OCI-LY1 (cell line): ENCODE measurements at regions not wholly inside any gene's neighbourhood (a gene's known extent, or its start where the extent isn't known, plus 50 kb on each side); places are given as distances from the start of the nearest gene placed in this dataset.
"Not testable (repeated sequence)": the region's sequence is repeated elsewhere in the genome, so short reads cannot be mapped to it uniquely, and the experiment has no call there.

Experiments
- H2AFZ ChIP-seq: fragments of 200-600 bp; sonication (generic), shearing (Covaris generic); 2 replicates; pipeline ENCODE4 v1.6.0; 2014; ENCODE audit warnings: antibody characterized with exemption, mild to moderate bottlenecking, low read length
- H3F3A ChIP-seq: fragments of 200-600 bp; sonication (generic), shearing (Covaris generic); 2 replicates; pipeline ENCODE4 v1.6.0; 2014; ENCODE audit warnings: mild to moderate bottlenecking, antibody characterized with exemption, low read length, moderate library complexity; ENCODE audit not compliant: insufficient read depth
- H3K27ac ChIP-seq: fragments of 200-600 bp; sonication (generic); 2 replicates; pipeline ENCODE4 v1.5.1; 2014; ENCODE audit warnings: low read length, mixed run types, mild to moderate bottlenecking, low read depth; ENCODE audit not compliant: poor library complexity, severe bottlenecking
- H3K27me3 ChIP-seq: fragments of 200-600 bp; sonication (generic); 2 replicates; pipeline ENCODE4 v1.6.0; 2014; ENCODE audit warnings: antibody characterized with exemption, mild to moderate bottlenecking, low read length, moderate library complexity; ENCODE audit not compliant: insufficient read depth
- H3K36me3 ChIP-seq: fragments of 200-600 bp; sonication (generic); 2 replicates; pipeline ENCODE4 v1.6.1; 2014; ENCODE audit warnings: mild to moderate bottlenecking, antibody characterized with exemption, low read length, moderate library complexity, mixed read lengths; ENCODE audit not compliant: insufficient read depth
- H3K4me1 ChIP-seq: fragments of 200-600 bp; sonication (generic); 2 replicates; pipeline ENCODE4 v1.5.1; 2014; ENCODE audit warnings: mild to moderate bottlenecking, low read length, moderate library complexity; ENCODE audit not compliant: insufficient read depth, severe bottlenecking
- H3K4me2 ChIP-seq: fragments of 200-600 bp; sonication (generic), shearing (Covaris generic); 2 replicates; pipeline ENCODE4 v1.6.1; 2014; ENCODE audit warnings: low read length
- H3K4me3 ChIP-seq: fragments of 200-600 bp; sonication (generic); 2 replicates; pipeline ENCODE4 v1.5.1; 2014; ENCODE audit warnings: low read length, low read depth, mild to moderate bottlenecking, mixed read lengths; ENCODE audit not compliant: poor library complexity, severe bottlenecking
- H3K79me2 ChIP-seq: fragments of 200-600 bp; shearing (Covaris generic); 2 replicates; pipeline ENCODE4 v1.6.1; 2016; ENCODE audit warnings: mixed run types, low read length, mixed read lengths; ENCODE audit not compliant: insufficient read depth
- H3K9ac ChIP-seq: fragments of 200-600 bp; sonication (generic), shearing (Covaris generic); 2 replicates; pipeline ENCODE4 v1.6.1; 2014; ENCODE audit warnings: mild to moderate bottlenecking, low read length, mixed read lengths
- H3K9me2 ChIP-seq: fragments of 200-600 bp; sonication (generic), shearing (Covaris generic); 2 replicates; pipeline ENCODE4 v1.6.1; 2014; ENCODE audit warnings: low read depth, mild to moderate bottlenecking, low read length, mixed read lengths
- H3K9me3 ChIP-seq: fragments of 200-600 bp; shearing (Covaris generic); 2 replicates; pipeline ENCODE4 v1.6.1; 2014; ENCODE audit warnings: low read length, mixed read lengths
- H4K20me1 ChIP-seq: fragments of 200-600 bp; sonication (generic), shearing (Covaris generic); 2 replicates; pipeline ENCODE4 v1.6.0; 2016; ENCODE audit warnings: mild to moderate bottlenecking, low read length; ENCODE audit not compliant: insufficient read depth
- CTCF ChIP-seq: fragments of 200-600 bp; sonication (generic), shearing (Covaris generic); IDR thresholded peaks from 2 replicates; pipeline ENCODE4 v1.5.1; 2017; ENCODE audit warnings: mild to moderate bottlenecking, antibody characterized with exemption, low read length, moderate library complexity, mixed read lengths
- EZH2 ChIP-seq: fragments of 200-600 bp; sonication (generic), shearing (Covaris generic); IDR thresholded peaks from 2 replicates; pipeline ENCODE4 v1.8.0; 2017; ENCODE audit warnings: borderline replicate concordance, mixed run types, mild to moderate bottlenecking, antibody characterized with exemption, low read length, moderate library complexity, mixed read lengths

GRCh38 chr7:29657288-29657687 lies 93.7 kb downstream of the PRR15 start:
- H3K4me2 ChIP-seq = no peak overlapping the region
- H3K27ac ChIP-seq = no peak overlapping the region
- H3K9me3 ChIP-seq = no peaks in the 10 kb centered on the region
- no peak overlapping the region for H2AFZ ChIP-seq
- no peaks in the 10 kb centered on the region for H3K27me3 ChIP-seq
- no peaks in the 10 kb centered on the region for H3K9me2 ChIP-seq
- no peaks in the 10 kb centered on the region for H4K20me1 ChIP-seq
- H3K4me1 ChIP-seq = no peaks in the 10 kb centered on the region
- no peak overlapping the region for H3K9ac ChIP-seq
- no peaks in the 10 kb centered on the region for H3K36me3 ChIP-seq
- H3K4me3 ChIP-seq = no peak overlapping the region
- no peaks in the 10 kb centered on the region for H3K79me2 ChIP-seq
- no peak for TF ChIP-seq EZH2
- TF ChIP-seq CTCF = no peak
- no peaks in the 10 kb centered on the region for H3F3A ChIP-seq

GRCh38 chr7:29657856-29658255 lies 94.2 kb downstream of the PRR15 start:
- no peak overlapping the region for H3K4me2 ChIP-seq
- H3K27ac ChIP-seq = no peak overlapping the region
- H3K36me3 ChIP-seq = no peaks in the 10 kb centered on the region
- no peaks in the 10 kb centered on the region for H3K9me3 ChIP-seq
- no peaks in the 10 kb centered on the region for H3K4me1 ChIP-seq
- no peak for TF ChIP-seq EZH2
- H3K4me3 ChIP-seq = no peak overlapping the region
- no peak overlapping the region for H2AFZ ChIP-seq
- no peak overlapping the region for H3K9ac ChIP-seq
- H3F3A ChIP-seq = no peaks in the 10 kb centered on the region
- no peaks in the 10 kb centered on the region for H4K20me1 ChIP-seq
- no peaks in the 10 kb centered on the region for H3K9me2 ChIP-seq
- no peaks in the 10 kb centered on the region for H3K79me2 ChIP-seq
- no peaks in the 10 kb centered on the region for H3K27me3 ChIP-seq

DNA sequence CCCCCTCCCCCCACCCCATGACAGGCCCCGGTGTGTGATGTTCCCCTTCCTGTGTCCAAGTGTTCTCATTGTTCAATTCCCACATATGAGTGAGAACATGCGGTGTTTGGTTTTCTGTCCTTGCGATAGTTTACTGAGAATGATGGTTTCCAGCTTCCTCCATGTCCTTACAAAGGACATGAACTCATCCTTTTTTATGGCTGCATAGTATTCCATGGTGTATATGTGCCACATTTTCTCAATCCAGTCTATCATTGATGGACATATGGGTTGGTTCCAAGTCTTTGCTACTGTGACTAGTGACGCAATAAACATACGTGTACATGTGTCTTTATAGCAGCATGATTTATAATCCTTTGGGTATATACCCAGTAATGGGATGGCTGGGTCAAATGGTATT lies 95.6 kb downstream of the PRR15 start:
- not testable (repeated sequence) for H3K4me3 ChIP-seq, H3K4me1 ChIP-seq, H3K79me2 ChIP-seq, H3K4me2 ChIP-seq, H4K20me1 ChIP-seq, H3K9me2 ChIP-seq, H2AFZ ChIP-seq, H3K27me3 ChIP-seq, H3K9me3 ChIP-seq, H3F3A ChIP-seq, H3K36me3 ChIP-seq, H3K9ac ChIP-seq, H3K27ac ChIP-seq

DNA sequence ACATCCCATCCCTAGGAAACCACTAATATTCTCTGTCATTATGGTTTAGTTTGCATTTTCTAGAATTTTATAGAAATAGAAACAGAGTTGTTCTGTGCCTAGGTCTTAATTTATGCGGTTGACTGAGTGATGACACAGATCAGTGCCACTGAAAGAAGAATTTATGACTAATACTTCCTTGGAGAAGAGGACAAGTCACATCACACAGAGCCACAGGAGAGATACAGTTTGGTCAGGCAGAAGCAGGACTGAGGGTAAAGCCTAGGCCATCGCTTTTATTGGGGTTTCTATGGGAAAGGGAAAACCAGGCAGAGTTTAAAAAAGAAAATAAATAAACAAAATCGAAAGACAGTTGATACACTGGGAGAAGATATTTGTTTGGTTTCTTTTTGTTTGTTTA lies 99.3 kb downstream of the PRR15 start:
- not testable (repeated sequence) for H2AFZ ChIP-seq, H3K4me3 ChIP-seq, H3K27ac ChIP-seq, H3K9ac ChIP-seq, H3K4me1 ChIP-seq, H3K4me2 ChIP-seq, H3K9me2 ChIP-seq, H3K9me3 ChIP-seq, H3F3A ChIP-seq, H4K20me1 ChIP-seq, H3K36me3 ChIP-seq, H3K27me3 ChIP-seq, H3K79me2 ChIP-seq

GRCh38 chr7:29664999-29665398 lies 101.4 kb downstream of the PRR15 start:
- not testable (repeated sequence) for H3K79me2 ChIP-seq, H3K27me3 ChIP-seq, H3K4me3 ChIP-seq, H3K9ac ChIP-seq, H2AFZ ChIP-seq, H3F3A ChIP-seq, H3K9me2 ChIP-seq, H3K4me2 ChIP-seq, H4K20me1 ChIP-seq, H3K4me1 ChIP-seq, H3K9me3 ChIP-seq, H3K27ac ChIP-seq, H3K36me3 ChIP-seq

GRCh38 chr7:29667096-29667669 lies 103.5 kb downstream of the PRR15 start:
- not testable (repeated sequence) for H4K20me1 ChIP-seq, H3K9me2 ChIP-seq, H3F3A ChIP-seq, H3K4me2 ChIP-seq, H3K79me2 ChIP-seq, H2AFZ ChIP-seq, H3K36me3 ChIP-seq, H3K9me3 ChIP-seq, H3K27ac ChIP-seq, H3K9ac ChIP-seq, H3K27me3 ChIP-seq, H3K4me1 ChIP-seq, H3K4me3 ChIP-seq

DNA sequence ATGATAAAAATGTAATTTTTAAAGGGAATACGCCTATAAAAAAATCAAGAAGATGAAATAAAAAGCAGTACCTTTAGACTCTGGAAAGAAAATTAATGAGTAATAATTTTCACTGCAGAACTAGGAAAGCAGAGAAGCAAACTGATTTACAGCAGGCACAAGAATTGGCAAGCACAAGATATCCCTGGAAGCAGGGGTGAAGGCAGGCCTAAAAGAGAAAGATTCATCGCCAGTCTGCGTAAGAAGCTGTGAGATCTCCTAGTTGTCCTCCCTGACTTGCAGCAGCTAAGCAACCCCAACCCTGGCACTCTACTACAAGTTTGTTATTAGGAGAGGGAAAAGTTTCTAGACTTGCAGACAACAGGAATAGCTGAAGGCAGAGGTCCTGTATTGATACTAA lies 107.7 kb downstream of the PRR15 start:
- not testable (repeated sequence) for H3K79me2 ChIP-seq, H3K36me3 ChIP-seq, H3K4me2 ChIP-seq, H3K9me3 ChIP-seq, H3K27ac ChIP-seq, H3K9me2 ChIP-seq, H3F3A ChIP-seq, H3K27me3 ChIP-seq, H4K20me1 ChIP-seq, H3K4me3 ChIP-seq, H2AFZ ChIP-seq, H3K4me1 ChIP-seq, H3K9ac ChIP-seq
